ENCODE measurements at regions not wholly inside any gene's neighbourhood (a gene's known extent, or its start where the extent isn't known, plus 50 kb on each side); places are given as distances from the start of the nearest gene placed in this dataset.
A peak's percentile ranks its signal among the peaks of the same experiment; 100 is the strongest.

DNA sequence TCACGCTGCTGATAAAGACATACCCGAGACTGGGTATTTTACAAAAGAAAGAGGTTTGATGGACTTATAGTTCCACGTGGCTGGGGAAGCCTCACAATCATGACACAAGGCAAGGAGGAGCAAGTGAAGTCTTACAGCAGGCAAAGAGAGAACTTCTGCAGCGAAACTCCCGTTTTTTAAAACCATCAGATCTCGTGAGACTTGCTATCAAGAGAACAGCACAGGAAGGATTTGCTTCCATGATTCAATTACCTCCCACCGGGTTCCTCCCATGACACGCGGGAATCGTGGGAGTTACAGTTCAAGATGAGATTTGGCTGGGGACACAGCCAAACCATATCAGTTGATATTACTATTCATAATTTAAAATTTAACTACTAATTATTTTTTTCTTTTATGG, 157.3 kb upstream of the ATXN1 start:
- Histone ChIP-seq H3K9me3 (no peaks in the 10 kb centered on the region), H3K4me1 (no peaks in the 10 kb centered on the region), H3K27ac (no peak overlapping the region), H3K27me3 (no peaks in the 10 kb centered on the region), H3K36me3 (ENCODE audit: low read depth, missing control alignments) (no peaks in the 10 kb centered on the region), H3K4me3 (no peak overlapping the region)
- intact Hi-C loops (cut with DNase I; ENCODE audit: low total_unique reads), result no loop called here
- peak; percentile 16 for DNase-seq
- no peak for TF ChIP-seq POLR2A (IDR thresholded peaks at IDR 0.05)
- TF ChIP-seq, protein P1, sequence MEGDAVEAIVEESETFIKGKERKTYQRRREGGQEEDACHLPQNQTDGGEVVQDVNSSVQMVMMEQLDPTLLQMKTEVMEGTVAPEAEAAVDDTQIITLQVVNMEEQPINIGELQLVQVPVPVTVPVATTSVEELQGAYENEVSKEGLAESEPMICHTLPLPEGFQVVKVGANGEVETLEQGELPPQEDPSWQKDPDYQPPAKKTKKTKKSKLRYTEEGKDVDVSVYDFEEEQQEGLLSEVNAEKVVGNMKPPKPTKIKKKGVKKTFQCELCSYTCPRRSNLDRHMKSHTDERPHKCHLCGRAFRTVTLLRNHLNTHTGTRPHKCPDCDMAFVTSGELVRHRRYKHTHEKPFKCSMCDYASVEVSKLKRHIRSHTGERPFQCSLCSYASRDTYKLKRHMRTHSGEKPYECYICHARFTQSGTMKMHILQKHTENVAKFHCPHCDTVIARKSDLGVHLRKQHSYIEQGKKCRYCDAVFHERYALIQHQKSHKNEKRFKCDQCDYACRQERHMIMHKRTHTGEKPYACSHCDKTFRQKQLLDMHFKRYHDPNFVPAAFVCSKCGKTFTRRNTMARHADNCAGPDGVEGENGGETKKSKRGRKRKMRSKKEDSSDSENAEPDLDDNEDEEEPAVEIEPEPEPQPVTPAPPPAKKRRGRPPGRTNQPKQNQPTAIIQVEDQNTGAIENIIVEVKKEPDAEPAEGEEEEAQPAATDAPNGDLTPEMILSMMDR (IDR thresholded peaks at IDR 0.05), result no peak
- 22 to 38% methylated on average over 10 of the region's 10 CpGs for WGBS, 2 donors

DNA sequence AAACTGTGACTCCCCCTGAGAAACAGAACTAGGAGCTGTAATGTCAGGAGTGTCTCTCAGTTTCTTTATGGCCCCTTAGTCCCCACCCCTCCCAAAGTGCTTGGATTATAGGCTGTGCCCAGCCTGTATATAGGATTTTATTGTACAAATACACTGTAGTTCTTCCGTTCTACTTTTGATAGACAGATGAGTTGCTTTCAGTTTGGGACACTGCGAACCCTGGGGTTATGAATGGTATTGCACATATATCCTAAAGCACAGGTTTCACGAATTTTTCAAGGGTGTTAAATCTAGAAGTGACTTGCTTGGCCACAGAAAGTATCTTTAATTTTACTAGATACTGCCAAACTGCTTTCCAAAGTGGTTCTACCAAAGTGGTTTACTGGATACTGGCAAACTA, 152.9 kb upstream of the ATXN1 start:
- H3K27me3 ChIP-seq, result no peaks in the 10 kb centered on the region
- no peak for DNase-seq
- H3K4me3 ChIP-seq, result no peak overlapping the region
- H3K27ac ChIP-seq, result no peak overlapping the region
- TF ChIP-seq POLR2A (IDR thresholded peaks at IDR 0.05), result no peak
- TF ChIP-seq, protein P1 (IDR thresholded peaks at IDR 0.05), result no peak
- 90 to 91% methylated on average over 3 of the region's 3 CpGs for WGBS, 2 donors
- H3K36me3 ChIP-seq (ENCODE audit: low read depth, missing control alignments), result no peaks in the 10 kb centered on the region
- H3K4me1 ChIP-seq, result no peaks in the 10 kb centered on the region
- H3K9me3 ChIP-seq, result no peaks in the 10 kb centered on the region
- intact Hi-C loops (cut with DNase I; ENCODE audit: low total_unique reads), result no loop called here

DNA sequence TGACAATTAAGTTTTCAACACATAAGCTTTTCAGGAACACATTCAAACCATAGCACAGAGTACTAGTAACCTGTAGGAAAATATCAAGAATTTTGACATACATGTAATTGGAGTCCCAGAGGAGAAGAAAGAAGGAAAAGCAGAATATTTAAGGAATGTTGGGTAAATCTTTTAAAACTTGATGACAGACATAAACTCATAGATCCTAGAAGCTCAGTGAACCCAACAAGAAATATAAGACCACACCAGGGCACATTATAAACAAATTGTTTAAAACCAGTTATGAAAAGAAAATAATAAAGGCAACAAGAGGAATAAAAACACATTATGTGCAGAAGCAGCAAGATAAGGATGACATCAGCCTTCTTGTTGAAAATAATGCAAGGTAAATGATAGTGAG, 151.5 kb upstream of the ATXN1 start:
- H3K27me3 ChIP-seq, result no peaks in the 10 kb centered on the region
- intact Hi-C loops (cut with DNase I; ENCODE audit: low total_unique reads), result no loop called here
- H3K4me1 ChIP-seq, result no peaks in the 10 kb centered on the region
- no peak for DNase-seq
- H3K36me3 ChIP-seq (ENCODE audit: low read depth, missing control alignments), result no peaks in the 10 kb centered on the region
- no peak for TF ChIP-seq POLR2A (IDR thresholded peaks at IDR 0.05)
- TF ChIP-seq, protein P1 (IDR thresholded peaks at IDR 0.05), result no peak
- no peak overlapping the region for H3K4me3 ChIP-seq
- H3K9me3 ChIP-seq, result no peaks in the 10 kb centered on the region
- H3K27ac ChIP-seq, result no peak overlapping the region

DNA sequence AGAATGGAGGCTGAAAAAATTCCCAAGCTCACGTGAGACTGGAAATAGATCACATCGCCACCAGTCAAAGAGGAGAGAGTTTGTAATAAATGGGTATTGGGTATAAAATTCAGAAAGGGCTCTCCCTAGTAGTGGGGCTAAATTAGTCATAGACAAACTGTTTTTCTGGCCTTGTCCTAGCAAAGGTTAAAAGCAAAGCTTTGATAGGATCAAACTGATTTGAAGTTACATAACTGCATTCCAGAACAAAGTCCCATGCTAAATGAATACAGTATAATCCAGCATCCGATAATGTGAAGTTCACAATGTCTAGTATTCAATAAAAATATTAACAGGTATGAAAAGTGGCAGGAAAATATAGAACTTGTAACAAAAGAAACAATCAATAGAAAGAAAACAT, 149.8 kb upstream of the ATXN1 start:
- no peak for TF ChIP-seq POLR2A (IDR thresholded peaks at IDR 0.05)
- TF ChIP-seq, protein P1 (IDR thresholded peaks at IDR 0.05), result no peak
- DNase-seq, result no peak
- H3K27me3 ChIP-seq, result no peaks in the 10 kb centered on the region
- no peaks in the 10 kb centered on the region for H3K4me1 ChIP-seq
- H3K4me3 ChIP-seq, result no peak overlapping the region
- no peaks in the 10 kb centered on the region for H3K9me3 ChIP-seq
- intact Hi-C loops (cut with DNase I; ENCODE audit: low total_unique reads), result no loop called here
- no peaks in the 10 kb centered on the region for H3K36me3 ChIP-seq (ENCODE audit: low read depth, missing control alignments)
- 92 to 94% methylated on average over 3 of the region's 3 CpGs for WGBS, 2 donors
- H3K27ac ChIP-seq, result no peak overlapping the region

DNA sequence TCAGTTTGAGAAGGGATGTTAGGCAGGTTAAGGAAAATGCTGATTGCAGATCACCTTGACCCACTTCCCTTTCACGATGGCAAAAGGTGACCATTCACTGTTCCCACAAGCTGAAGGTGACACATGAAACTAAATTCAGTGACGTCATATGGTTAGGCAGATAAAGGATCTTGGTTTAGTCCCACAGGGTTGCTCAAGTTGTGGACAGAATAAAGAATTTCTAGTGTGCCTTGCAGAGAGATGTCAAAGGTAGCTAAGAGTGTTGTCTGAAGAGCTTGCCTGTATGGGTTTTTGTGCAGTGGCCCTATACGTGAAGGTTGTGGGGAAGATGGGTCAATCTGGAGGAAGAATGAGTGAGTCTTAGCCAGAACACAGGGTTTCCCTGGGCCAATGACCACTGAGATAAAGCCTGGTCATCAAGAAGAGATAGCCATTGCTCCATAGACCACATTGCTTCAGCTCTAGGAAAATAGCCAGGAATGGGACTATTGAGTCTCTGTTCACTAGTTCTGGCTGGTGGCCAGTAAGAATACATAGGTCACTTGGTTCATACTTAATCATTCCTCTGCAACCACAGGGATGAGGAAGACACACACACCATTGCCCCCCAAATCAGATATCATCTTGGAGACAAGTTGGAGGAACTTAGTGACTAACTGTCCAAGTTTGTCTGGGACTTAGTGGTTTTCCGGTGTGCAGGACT, 148.5 kb upstream of the ATXN1 start:
- H3K36me3 ChIP-seq (ENCODE audit: low read depth, missing control alignments), result no peaks in the 10 kb centered on the region
- intact Hi-C loops (cut with DNase I; ENCODE audit: low total_unique reads), result no loop called here
- no peak for DNase-seq
- 86 to 88% methylated on average over 4 of the region's 4 CpGs for WGBS, 2 donors
- no peak overlapping the region for H3K4me3 ChIP-seq
- TF ChIP-seq, protein P1 (IDR thresholded peaks at IDR 0.05), result no peak
- no peak for TF ChIP-seq POLR2A (IDR thresholded peaks at IDR 0.05)
- H3K4me1 ChIP-seq, result no peaks in the 10 kb centered on the region
- no peaks in the 10 kb centered on the region for H3K27me3 ChIP-seq
- H3K9me3 ChIP-seq, result no peaks in the 10 kb centered on the region
- H3K27ac ChIP-seq, result no peak overlapping the region

Measured in testis (tissue), 2 donors.